ENCODE measurements at regions not wholly inside any gene's neighbourhood (a gene's known extent, or its start where the extent isn't known, plus 50 kb on each side); places are given as distances from the start of the nearest gene placed in this dataset.

GRCh38 chr2:235206980-235207579, 255.3 kb downstream of the SH3BP4 start:
- peaks cover 7% of the 10 kb centered on the region for H3K4me1 Mint-ChIP-seq (ENCODE audit: low read depth, unreplicated experiment)
- no peaks in the 10 kb centered on the region for H3K9me3 Mint-ChIP-seq (ENCODE audit: unreplicated experiment)
- no peak for TF ChIP-seq CTCF (IDR thresholded peaks at IDR 0.05; ENCODE audit: partially characterized antibody, unreplicated experiment)
- DNase-seq, result no peak
- H3K36me3 Mint-ChIP-seq (ENCODE audit: unreplicated experiment), result peaks cover 8% of the 10 kb centered on the region
- no peak overlapping the region for H3K4me3 Mint-ChIP-seq (ENCODE audit: unreplicated experiment)
- no peak overlapping the region for H3K27ac Mint-ChIP-seq (ENCODE audit: unreplicated experiment)
- no peaks in the 10 kb centered on the region for H3K27me3 Mint-ChIP-seq (ENCODE audit: unreplicated experiment)

- no peak for TF ChIP-seq CTCF (IDR thresholded peaks at IDR 0.05; ENCODE audit: partially characterized antibody, unreplicated experiment)
- peaks cover 14% of the 10 kb centered on the region for H3K4me1 Mint-ChIP-seq (ENCODE audit: low read depth, unreplicated experiment)
- H3K9me3 Mint-ChIP-seq (ENCODE audit: unreplicated experiment), result no peaks in the 10 kb centered on the region
- no peaks in the 10 kb centered on the region for H3K36me3 Mint-ChIP-seq (ENCODE audit: unreplicated experiment)
- no peak overlapping the region for H3K27ac Mint-ChIP-seq (ENCODE audit: unreplicated experiment)
- DNase-seq, result no peak
- H3K4me3 Mint-ChIP-seq (ENCODE audit: unreplicated experiment), result no peak overlapping the region
- no peaks in the 10 kb centered on the region for H3K27me3 Mint-ChIP-seq (ENCODE audit: unreplicated experiment)
Measured at GRCh38 chr2:235211056-235211455, 259.2 kb downstream of the SH3BP4 start.

GRCh38 chr2:235212501-235213158, 260.8 kb downstream of the SH3BP4 start:
- no peaks in the 10 kb centered on the region for H3K27me3 Mint-ChIP-seq (ENCODE audit: unreplicated experiment)

GRCh38 chr2:235215248-235215647, 263.4 kb downstream of the SH3BP4 start:
- H3K27ac Mint-ChIP-seq (ENCODE audit: unreplicated experiment), result no peak overlapping the region
- TF ChIP-seq CTCF (IDR thresholded peaks at IDR 0.05; ENCODE audit: partially characterized antibody, unreplicated experiment), result no peak
- no peaks in the 10 kb centered on the region for H3K36me3 Mint-ChIP-seq (ENCODE audit: unreplicated experiment)
- peaks cover 19% of the 10 kb centered on the region for H3K4me1 Mint-ChIP-seq (ENCODE audit: low read depth, unreplicated experiment)
- no peak for DNase-seq
- no peak overlapping the region for H3K4me3 Mint-ChIP-seq (ENCODE audit: unreplicated experiment)
- no peaks in the 10 kb centered on the region for H3K27me3 Mint-ChIP-seq (ENCODE audit: unreplicated experiment)
- H3K9me3 Mint-ChIP-seq (ENCODE audit: unreplicated experiment), result peaks cover 3% of the 10 kb centered on the region

More at GRCh38 chr2:235212501-235213158, 260.8 kb downstream of the SH3BP4 start:
- TF ChIP-seq CTCF (IDR thresholded peaks at IDR 0.05; ENCODE audit: partially characterized antibody, unreplicated experiment), result no peak
- Mint-ChIP-seq H3K27ac (ENCODE audit: unreplicated experiment) (no peak overlapping the region), H3K4me3 (ENCODE audit: unreplicated experiment) (no peak overlapping the region), H3K36me3 (ENCODE audit: unreplicated experiment) (no peaks in the 10 kb centered on the region), H3K4me1 (ENCODE audit: low read depth, unreplicated experiment) (peaks cover 10% of the 10 kb centered on the region), H3K9me3 (ENCODE audit: unreplicated experiment) (peaks cover under 1% of the 10 kb centered on the region)
- no peak for DNase-seq

- H3K9me3 Mint-ChIP-seq (ENCODE audit: unreplicated experiment), result peaks cover 3% of the 10 kb centered on the region
- peaks cover 19% of the 10 kb centered on the region for H3K4me1 Mint-ChIP-seq (ENCODE audit: low read depth, unreplicated experiment)
- TF ChIP-seq CTCF (IDR thresholded peaks at IDR 0.05; ENCODE audit: partially characterized antibody, unreplicated experiment), result no peak
- H3K27ac Mint-ChIP-seq (ENCODE audit: unreplicated experiment), result no peak overlapping the region
- no peak for DNase-seq
- H3K27me3 Mint-ChIP-seq (ENCODE audit: unreplicated experiment), result no peaks in the 10 kb centered on the region
- no peaks in the 10 kb centered on the region for H3K36me3 Mint-ChIP-seq (ENCODE audit: unreplicated experiment)
- H3K4me3 Mint-ChIP-seq (ENCODE audit: unreplicated experiment), result no peak overlapping the region
Measured at GRCh38 chr2:235216901-235217300, 265.1 kb downstream of the SH3BP4 start.
